GM21737 (cell line): ENCODE measurements at regions not wholly inside any gene's neighbourhood (a gene's known extent, or its start where the extent isn't known, plus 50 kb on each side); places are given as distances from the start of the nearest gene placed in this dataset.

Experiments used
- ATAC-seq: cut with Tn5 transposase; IDR thresholded peaks from one replicate; pipeline ENCODE4 v1.9.1; 2021; ENCODE audit warnings: mild to moderate bottlenecking, moderate library complexity; ENCODE audit not compliant: unreplicated experiment

DNA sequence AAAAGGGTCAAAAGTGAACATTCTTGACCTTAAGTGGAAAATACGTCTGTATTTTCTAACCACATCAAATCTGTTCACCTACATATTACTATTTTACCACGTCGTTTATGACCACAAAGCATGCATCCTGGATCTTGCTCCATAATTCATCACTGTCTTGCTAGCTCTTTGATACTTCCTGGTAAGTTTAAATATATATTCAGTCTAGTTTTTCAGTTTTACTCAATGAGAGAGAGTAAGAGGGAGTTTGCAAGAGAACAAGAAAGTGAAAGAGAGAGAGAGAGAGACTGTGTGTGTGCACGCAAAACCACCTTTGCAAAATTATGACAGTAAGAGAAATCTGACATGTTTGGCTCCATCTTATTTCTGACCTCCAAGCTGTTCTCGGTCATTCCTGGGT lies 173.7 kb upstream of the GALNTL6 start:
- peak; percentile 91 for ATAC-seq

DNA sequence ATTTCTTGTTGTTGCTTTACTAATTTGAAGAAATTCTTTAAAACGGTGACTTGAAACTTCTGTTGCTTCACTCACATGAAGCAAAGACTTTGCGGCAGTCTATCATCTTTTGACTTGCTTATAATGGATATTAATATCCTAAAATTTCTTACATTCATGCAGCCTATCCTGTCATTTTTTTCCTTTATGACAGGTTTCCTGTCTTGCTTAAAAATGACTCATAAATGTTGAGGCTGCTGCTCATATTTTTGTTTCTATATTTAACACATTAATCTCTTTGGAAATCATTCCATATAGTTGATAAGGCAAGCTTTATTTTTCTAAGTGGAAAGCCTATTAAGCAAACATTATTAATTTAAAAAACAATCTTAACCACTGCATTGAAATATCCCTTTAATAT lies 176.6 kb upstream of the GALNTL6 start:
- ATAC-seq, result no peak

DNA sequence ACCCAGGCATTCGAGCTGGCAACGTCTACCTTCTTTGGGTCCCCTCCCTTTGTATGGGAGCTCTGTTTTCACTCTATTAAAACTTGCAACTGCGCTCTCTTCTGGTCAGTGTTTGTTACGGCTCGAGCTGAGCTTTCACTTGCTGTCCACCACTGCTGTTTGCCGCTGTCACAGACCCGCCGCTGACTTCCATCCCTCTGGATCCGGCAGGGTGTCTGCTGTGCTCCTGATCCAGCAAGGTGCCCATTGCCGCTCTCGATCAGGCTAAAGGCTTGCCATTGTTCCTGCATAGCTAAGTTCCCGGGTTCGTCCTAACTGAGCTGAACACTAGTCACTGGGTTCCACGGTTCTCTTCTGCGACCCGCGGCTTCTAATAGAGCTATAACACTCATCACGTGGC lies 183.5 kb upstream of the GALNTL6 start:
- ATAC-seq, result no peak

DNA sequence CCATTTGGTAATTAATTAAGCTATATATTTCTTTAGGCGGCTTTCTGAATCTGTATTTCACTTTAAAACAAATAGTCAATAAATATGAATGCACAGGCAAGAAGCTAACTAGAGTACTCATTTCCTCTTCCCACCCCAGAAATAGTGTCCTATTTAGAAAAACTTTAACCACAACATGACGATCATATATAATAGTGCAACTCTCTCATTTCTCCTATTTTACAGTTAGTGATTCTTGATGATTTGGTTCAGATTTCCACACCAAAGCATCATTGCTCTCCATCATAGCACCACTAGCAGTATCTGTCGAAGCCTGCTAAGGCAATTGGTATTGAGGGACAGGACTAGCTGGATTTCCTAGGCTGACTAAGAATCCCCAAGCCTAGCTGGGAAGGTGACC lies 184.0 kb upstream of the GALNTL6 start:
- peak; percentile 93 for ATAC-seq

DNA sequence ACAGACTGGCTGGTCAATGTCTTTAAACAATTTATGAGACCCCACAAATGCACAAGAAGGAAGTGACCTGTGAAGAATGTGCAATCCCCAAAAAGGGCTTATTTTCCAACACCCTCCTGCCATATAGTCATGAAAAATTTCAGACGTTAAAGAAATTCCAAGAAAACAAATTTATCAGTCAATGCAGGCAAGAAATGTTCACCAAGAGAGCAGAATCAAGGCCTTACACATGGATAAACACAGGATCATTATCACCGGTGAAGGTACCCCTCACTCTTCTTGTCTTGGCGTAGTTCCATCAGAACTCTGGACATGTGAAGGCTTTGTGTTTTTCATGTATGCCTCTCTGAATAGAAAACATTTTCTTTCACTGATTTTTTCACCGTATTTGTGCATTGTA lies 186.7 kb upstream of the GALNTL6 start:
- no peak for ATAC-seq

DNA sequence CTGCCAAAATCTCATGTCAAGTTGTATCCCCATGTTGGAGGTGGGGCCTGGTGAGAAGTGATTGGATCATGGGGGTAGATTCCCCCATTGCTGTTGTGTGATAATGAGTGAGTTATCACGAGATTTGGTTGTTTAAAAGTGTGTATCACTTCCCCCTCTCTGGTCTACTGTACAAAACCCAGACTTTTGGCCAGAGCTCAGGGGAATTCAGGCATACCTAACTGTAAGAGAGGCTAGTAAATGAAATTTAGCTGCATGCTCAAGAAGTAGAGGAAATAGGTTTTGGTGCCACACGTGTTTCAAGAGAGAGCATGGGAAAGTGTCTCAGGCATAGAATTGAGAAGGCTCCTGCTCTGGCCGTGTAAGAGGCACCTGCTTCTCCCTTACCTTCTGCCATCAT lies 190.5 kb upstream of the GALNTL6 start:
- no peak for ATAC-seq

DNA sequence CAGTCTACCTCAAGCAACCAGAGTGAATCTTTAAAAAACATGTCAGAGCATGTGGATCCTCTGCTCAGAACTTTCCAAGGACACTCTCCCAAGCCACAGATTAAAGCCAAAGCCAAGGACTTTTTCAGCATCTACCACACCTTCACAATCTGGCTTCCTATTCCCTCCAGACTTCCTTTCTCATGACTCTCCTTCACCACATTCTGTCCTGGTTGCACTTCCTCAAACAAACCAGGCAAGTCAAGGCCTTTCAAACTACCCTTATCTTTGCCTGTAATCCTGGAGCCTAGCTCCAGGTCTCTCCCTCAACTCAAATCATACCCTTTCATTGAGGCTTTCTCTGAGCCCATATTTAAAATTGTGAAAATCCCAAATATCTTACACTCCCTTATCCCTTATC lies 191.6 kb upstream of the GALNTL6 start:
- no peak for ATAC-seq

DNA sequence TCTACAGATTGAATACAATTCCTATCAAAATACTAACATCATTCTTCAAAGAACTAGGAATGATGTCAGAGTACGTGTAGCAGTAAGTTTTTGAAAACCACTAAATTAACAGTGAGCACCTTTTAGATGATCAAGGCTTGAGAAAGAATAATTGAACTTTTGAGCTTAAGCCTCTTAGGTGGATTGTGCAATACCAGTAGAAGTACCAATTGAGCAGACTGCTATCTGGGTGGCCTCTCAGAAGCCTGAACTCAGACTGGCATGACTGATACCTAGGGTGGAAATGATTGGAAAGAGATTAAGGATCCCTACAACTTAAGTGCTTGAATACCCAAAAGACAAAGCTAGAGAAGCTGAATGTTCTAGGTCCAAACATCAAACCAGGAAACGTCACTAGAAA lies 200.3 kb upstream of the GALNTL6 start:
- ATAC-seq, result no peak

DNA sequence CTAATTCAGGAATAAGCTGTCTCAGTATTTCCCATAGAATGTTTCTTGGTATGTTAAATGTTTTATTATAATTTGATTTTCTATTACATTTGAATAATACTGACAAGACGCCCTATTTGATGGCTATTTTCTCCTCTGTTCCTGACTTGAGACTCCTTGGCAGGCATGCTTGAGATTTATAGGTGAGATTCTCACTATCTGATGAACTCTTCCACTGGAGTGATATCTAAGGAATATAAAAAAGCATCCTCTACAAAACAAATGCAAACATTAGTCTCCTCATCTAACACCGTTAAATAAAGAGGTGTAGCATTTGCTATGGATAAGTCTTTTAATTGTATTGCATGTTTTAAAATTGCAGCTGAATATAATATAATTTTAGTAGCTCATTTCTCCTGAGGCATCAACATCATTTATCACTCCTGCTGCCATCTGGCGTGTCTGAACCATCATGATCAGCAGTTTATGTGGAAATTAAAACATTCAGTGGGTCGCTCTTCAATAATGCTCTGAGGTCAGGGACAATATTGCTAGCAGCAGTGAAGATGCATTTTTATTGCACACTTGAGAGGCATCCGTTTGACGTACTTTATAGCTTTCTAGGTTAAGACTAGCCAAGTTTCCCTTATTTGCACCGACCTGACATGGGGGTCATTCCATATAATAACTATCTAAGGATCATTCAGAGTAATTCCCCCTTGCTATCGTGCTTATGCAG lies 210.4 kb upstream of the GALNTL6 start:
- ATAC-seq, result no peak

DNA sequence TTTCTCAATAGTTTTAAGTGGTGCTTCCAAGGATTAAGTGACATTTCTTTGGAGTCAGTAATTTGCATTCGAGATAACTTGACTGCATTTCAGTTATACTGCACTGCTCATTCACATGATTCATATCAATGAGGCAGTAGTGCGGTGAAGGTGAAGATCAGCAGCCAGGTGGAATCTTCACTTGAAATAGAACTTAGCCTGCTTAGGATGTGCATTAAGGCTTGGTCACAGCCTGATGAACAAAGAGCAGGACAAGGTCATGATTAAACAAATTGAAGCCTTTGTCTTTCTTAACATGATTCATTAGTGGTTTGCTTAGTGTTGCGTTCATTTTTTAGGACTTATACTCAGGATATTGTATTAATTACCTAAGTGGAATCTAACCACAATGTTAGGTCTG lies 212.1 kb upstream of the GALNTL6 start:
- no peak for ATAC-seq

DNA sequence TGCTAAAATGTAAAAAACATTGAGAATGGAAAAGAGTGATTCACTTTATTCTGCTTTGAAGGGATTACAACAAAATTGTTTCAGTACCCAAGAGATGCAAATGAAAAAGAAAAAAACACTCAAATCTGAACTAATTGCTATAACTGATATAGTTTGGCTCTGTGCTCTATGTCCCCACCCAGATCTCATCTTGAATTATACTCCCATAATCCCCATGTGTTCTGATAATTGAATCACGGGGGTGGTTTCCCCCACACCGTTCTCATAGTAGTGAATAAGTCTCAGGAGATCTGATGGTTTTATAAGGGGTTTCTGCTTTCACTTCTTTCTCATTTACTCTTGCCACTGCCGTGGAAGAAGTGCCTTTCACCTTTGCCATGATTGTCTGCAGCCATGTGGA lies 213.6 kb upstream of the GALNTL6 start:
- ATAC-seq, result no peak

DNA sequence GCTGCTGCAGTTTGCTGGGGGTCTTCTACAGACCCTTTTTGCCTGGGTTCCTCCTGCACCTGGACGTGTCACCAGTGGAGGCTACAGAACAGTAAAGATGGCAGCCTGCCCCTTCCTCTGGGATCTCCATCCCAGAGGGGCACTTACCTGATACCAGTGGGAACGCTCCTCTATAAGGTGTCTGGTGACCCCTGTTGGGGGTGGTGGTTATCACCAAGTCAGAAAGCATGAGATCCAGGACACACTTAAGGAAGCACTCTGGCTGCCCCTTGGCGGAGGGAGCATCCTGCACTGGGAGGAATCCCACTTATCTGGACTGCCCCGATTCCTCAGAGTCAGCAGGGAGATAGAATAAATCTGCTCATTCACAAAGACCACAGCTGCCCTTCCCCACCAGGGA lies 218.9 kb upstream of the GALNTL6 start:
- no peak for ATAC-seq

DNA sequence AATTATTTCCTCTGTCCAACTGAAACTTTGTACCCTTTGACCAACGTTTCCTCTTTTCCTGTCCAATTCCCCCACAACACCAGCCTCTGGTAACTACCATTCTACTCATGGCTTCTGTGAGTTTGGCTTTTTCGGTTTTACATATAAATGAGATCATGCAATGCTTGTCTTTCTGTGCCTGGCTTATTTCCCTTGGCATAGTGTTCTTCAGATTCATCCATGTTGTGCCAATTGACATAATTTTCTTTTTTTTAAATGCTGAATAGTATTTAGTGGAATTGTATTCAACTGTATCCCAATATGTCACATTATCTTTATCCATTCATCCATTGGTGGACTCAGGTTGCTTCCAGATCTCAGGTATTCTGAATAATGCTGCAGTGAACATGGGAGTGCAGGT lies 222.5 kb upstream of the GALNTL6 start:
- ATAC-seq, result no peak

DNA sequence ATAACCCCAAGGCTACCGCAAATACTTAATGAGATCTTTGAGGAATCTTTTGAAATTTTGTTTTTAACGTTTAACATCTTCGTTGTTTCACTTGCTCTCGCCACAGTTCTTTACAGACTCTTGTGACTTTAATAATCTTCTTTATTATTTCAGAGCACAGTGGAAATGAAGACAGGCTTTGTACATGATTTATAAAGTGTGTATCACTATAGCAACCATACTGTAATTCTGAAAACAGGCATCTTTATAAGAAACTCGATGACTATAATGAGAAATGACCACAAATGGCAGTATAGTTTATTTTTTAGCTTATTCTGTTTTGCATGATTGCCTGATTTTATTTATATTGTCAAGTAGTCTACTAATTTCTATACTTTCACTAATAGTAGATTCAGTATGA lies 224.4 kb upstream of the GALNTL6 start:
- no peak for ATAC-seq

DNA sequence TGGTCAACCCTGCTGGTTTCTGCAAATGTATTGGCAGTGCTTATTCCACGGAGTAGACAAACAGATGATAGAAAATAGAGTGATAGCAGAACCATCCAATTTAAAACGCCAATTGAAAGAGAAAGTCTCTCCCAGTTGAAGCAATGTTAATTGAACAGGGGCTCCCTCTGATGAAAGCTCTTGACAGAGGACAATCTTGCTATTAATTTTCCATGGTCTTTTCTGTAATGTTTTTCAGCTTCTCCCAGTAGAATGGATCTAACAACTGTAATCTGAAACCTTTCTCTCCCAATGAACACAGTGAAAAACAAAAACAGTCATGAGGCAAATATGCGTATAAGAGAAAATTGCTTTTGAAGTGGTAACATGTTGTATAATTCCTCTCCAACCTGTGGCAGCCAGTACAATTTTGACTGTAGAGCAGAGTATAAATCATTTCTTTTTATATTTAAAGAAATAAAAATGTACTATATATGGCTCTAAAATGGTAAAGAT lies 225.1 kb upstream of the GALNTL6 start:
- ATAC-seq, result no peak

DNA sequence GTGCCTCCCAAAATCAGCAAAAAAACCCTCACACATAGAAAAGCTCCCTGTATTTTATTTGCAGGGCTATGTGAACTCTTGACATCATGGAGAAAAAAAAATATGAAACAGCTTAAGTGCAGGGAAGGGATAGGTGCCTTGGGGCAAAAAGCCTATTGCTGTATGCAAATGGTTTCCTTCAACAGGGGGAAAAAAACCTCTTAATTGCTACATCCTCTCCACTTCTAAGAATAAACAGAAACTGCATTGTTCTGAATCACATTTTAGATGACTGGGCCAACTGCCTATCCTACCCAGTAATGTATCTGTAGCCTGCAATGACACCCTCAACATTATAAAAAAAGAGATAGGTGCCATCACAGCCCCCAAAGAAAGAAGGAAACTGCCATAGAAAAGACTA lies 229.4 kb upstream of the GALNTL6 start:
- ATAC-seq, result no peak

DNA sequence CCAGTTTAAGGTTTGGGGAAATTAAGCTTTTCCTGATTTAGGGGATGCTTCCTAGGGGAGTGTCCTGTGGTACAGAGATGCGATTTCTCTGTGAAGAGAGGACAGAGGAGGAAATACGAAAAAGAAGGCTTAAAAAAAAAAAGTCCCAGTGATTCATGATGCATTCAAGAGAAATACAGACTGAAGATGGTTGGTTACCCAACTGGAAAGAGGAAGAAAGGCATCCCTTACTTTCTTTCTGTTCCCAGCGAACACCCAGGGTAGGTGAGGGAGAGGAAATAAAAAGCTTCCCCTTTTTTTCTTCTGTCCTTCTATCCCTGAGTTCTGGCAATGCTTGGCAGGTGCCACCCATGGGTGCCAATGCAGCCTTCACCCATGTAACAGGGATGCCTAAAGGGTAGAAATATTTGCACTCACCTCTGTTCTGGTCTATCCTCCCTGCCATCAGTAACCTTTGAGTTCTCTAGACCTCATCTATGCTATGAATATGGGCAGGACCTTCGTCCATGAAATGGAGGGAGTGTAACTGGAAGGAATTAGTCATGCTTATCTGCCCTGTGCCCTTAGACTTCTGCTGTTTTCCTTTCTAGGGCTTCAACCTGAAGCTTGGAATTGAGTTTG lies 230.1 kb upstream of the GALNTL6 start:
- ATAC-seq, result no peak

DNA sequence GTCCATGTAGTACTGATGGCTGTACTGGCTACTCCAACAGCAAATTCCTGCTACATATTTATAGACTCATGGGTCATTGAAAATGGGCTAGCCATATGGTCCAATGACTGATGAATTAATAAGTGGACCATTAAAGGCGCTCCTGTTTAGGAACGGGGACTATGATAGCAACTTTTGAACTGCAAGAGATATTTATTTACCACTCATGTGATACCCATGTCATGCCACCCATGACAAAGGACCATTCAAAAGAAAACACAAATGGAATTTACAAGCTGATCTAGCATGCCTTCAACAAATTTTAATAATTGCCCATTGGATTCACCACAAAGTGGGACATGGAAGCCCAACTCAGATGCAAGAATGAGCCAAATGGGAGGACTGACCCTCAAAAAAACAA lies 240.0 kb upstream of the GALNTL6 start:
- no peak for ATAC-seq

DNA sequence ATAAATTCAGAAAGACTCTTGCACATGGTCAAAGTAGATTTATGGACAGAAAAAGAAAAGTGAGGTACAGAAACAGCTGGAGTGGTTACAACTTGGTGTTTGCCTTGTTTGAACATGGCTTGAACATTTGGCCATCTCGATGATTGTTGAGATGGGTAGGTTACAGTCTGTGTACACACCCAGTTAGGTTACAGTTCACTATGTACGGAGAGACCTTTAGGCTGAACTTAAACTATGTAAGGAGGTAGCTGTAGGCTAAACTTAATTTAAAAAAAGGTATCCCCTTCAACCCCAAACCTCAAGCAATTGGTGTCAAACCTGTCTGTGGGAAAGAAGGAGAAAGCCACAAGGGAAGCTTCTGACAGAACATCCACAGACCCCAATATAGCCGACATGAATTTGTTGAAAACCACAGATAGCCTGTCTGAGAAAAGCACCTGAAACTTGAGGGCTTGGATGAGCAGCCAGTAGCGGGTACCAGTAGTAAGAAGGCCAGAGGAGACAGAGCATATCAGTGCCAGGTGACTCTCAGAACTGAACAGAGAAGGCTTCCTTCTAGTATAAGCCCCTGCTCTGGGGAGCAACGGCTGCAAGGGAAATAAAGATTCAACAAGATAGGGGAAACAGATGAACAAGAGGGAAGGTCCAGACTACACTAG lies 247.9 kb upstream of the GALNTL6 start:
- ATAC-seq, result peak; percentile 56

DNA sequence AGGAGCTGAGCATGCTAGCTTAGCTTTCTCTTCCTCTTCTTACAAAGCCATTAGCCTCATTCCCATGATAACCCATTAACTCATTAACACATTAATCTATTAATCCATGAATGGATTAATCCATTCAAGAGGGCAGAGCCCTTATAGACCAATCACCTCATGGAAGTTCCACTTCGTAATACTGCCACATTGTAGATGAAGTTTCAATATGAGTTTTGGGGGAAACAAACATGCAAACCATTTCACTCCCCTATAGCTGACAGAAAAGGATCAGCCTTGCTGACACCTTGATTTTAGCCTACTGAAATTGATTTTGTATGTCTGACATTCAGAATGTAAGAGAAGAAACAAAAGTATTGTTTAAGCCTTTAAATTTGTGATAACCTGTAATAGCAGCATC lies 251.8 kb upstream of the GALNTL6 start:
- ATAC-seq, result no peak

DNA sequence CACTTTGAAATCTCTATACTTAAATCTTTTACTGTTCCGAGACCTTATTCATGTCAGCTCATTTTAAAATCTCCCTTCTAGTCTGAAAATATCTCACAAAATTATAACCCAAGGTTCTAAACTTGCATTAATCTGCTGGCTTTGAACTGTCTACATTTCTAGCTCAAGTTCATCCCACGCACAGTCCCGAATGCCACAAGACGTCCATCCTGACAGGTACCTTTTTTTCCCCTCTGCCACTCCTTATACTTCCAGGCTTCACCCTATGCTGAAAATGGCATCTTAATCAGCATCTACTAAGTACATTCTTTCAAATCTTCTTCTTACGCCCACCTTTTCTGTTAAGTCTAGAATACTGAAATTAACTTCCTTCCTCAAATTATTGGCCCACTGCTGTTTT lies 259.2 kb upstream of the GALNTL6 start:
- no peak for ATAC-seq

DNA sequence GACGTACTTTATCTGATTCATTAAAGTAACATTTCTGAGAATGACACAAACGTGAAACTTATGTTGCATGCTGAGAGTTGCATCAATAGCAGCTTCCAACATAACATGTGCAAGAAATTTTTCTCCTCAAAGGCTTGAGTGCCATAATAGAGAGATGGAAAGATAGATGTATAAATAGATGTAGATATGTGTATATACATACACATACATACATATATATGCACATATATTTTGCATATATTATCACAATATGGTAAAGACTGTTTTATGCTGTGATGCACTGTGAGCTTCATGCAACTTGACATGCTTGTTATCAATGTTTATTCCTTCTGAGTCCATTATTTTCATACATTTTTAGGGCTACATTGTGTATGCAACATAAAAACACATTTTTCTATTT lies 270.6 kb upstream of the GALNTL6 start:
- no peak for ATAC-seq
